Lung (tissue), 11 donors: ENCODE measurements at regions not wholly inside any gene's neighbourhood (a gene's known extent, or its start where the extent isn't known, plus 50 kb on each side); places are given as distances from the start of the nearest gene placed in this dataset.

Experiments
- ATAC-seq: fragments of 200-7000 bp; cut with Tn5 transposase; one replicate; pipeline ENCODE4 v1.9.1; 2020; ENCODE audit warnings: moderate number of reproducible peaks; ENCODE audit not compliant: insufficient read depth, low FRiP score
- DNase-seq, 3 donors: peaks; one replicate each; pipeline ENCODE4 v3.0.0-alpha.2; 2013 to 2017
- H3K27ac ChIP-seq, 2 donors: one replicate each; pipeline ENCODE4 v1.5.1; 2013; ENCODE audit warnings: mild to moderate bottlenecking in 2 of 2, moderate library complexity in 2 of 2, control low read depth in 1 of 2, inconsistent platforms in 1 of 2, low read depth in 1 of 2, low read length in 1 of 2
- H3K27me3 ChIP-seq, 3 donors: one replicate each; pipeline ENCODE4 v1.5.1; 2013; ENCODE audit warnings: low read length in 2 of 3; ENCODE audit not compliant: control insufficient read depth in 3 of 3, insufficient read depth in 3 of 3
- H3K36me3 ChIP-seq, 4 donors: one replicate each; pipeline ENCODE4 v1.5.1; 2013; ENCODE audit warnings: low read length in 4 of 4, mild to moderate bottlenecking in 1 of 4, moderate library complexity in 1 of 4; ENCODE audit not compliant: control insufficient read depth in 4 of 4, insufficient read depth in 4 of 4
- H3K4me1 ChIP-seq, 5 donors: one replicate each; pipeline ENCODE4 v1.5.1; 2013; ENCODE audit warnings: low read length in 5 of 5, mild to moderate bottlenecking in 2 of 5, moderate library complexity in 1 of 5; ENCODE audit not compliant: control insufficient read depth in 5 of 5, insufficient read depth in 5 of 5
- H3K4me3 ChIP-seq: one replicate; pipeline ENCODE4 v1.5.1; 2013; ENCODE audit warnings: mild to moderate bottlenecking, control low read depth, moderate library complexity
- H3K9ac ChIP-seq, 2 donors: one replicate each; pipeline ENCODE4 v1.5.1; 2013; ENCODE audit warnings: low read length in 2 of 2, control low read depth in 1 of 2; ENCODE audit not compliant: insufficient read depth in 1 of 2
- H3K9me3 ChIP-seq, 4 donors: one replicate each; pipeline ENCODE4 v1.5.1; 2013; ENCODE audit warnings: low read length in 3 of 4, mild to moderate bottlenecking in 1 of 4, moderate library complexity in 1 of 4; ENCODE audit not compliant: control insufficient read depth in 4 of 4, insufficient read depth in 3 of 4
- CTCF ChIP-seq: IDR thresholded peaks from 2 replicates; pipeline ENCODE4 v1.5.1; 2012; ENCODE audit warnings: mild to moderate bottlenecking; ENCODE audit errors: control extremely low read depth, extremely low read depth
- WGBS, 2 donors: extraction: QIAGEN DNeasy Blood & Tissue Kit; methylation state at CpG; one replicate each; pipeline ENCODE4 v1.1.7; 2013; 5-methylcytosine and 5-hydroxymethylcytosine counted together
- donor health status: control.
- donor health status: control.
- donor health status: Bipolar disorder and iron deficiency.
- donor health status: healthy.
- donor health status: DM: yes; HTN: yes; CAD: no.

- Histone ChIP-seq H3K9ac (no peak overlapping the region), H3K27me3 (peaks cover 9 to 63% (median 39%) of the 10 kb centered on the region in 3 donors), H3K4me3 (no peak overlapping the region), H3K27ac (no peak overlapping the region), H3K9me3 (peaks cover 0 to 7% (median 2%) of the 10 kb centered on the region in 4 donors), H3K36me3 (no peaks in the 10 kb centered on the region), H3K4me1 (no peaks in the 10 kb centered on the region)
- no peak for ATAC-seq
- WGBS, 2 donors = 67 to 76% methylated on average over 13 of the region's 13 CpGs
- DNase-seq = no peak
- TF ChIP-seq CTCF = no peak
These were observed 197.0 kb downstream of the TRIM27 start for GRCh38 chr6:28726569-28727309.

GRCh38 chr6:28727559-28728211, 196.1 kb downstream of the TRIM27 start:
- H3K4me3 ChIP-seq = no peak overlapping the region
- WGBS, 2 donors = 62 to 78% methylated on average over 9 of the region's 9 CpGs
- no peak overlapping the region for H3K9ac ChIP-seq
- no peak overlapping the region for H3K27ac ChIP-seq
- no peaks in the 10 kb centered on the region for H3K36me3 ChIP-seq
- ATAC-seq (no peak), DNase-seq (no peak)
- TF ChIP-seq CTCF = no peak
- H3K27me3 ChIP-seq = peaks cover 11 to 65% (median 43%) of the 10 kb centered on the region in 3 donors
- no peaks in the 10 kb centered on the region for H3K4me1 ChIP-seq
- peaks cover 0 to 7% (median 3%) of the 10 kb centered on the region in 4 donors for H3K9me3 ChIP-seq

GRCh38 chr6:28729501-28730402, 194.0 kb downstream of the TRIM27 start:
- Histone ChIP-seq H3K4me1 (peaks cover 0 to 2% (median 0%) of the 10 kb centered on the region in 5 donors), H3K4me3 (no peak overlapping the region), H3K9me3 (peaks cover 0 to 12% (median 3%) of the 10 kb centered on the region in 4 donors), H3K27me3 (peaks cover 11 to 73% (median 56%) of the 10 kb centered on the region in 3 donors), H3K36me3 (no peaks in the 10 kb centered on the region), H3K9ac (no peak overlapping the region), H3K27ac (no peak overlapping the region)
- WGBS, 2 donors = 10 to 11% methylated on average over 24 of the region's 24 CpGs
- TF ChIP-seq CTCF = no peak
- ATAC-seq = no peak
- no peak for DNase-seq
